Mucosa of rectum (tissue), 2 donors: ENCODE measurements at regions not wholly inside any gene's neighbourhood (a gene's known extent, or its start where the extent isn't known, plus 50 kb on each side); places are given as distances from the start of the nearest gene placed in this dataset.
"Not testable (repeated sequence)": the region's sequence is repeated elsewhere in the genome, so short reads cannot be mapped to it uniquely, and the experiment has no call there.

Experiments used
- H3K27ac ChIP-seq, 2 donors: one replicate each; pipeline ENCODE4 v1.7.0; 2013; ENCODE audit warnings: inconsistent platforms in 2 of 2, low read depth in 2 of 2, low read length in 2 of 2
- H3K27me3 ChIP-seq, 2 donors: one replicate each; pipeline ENCODE4 v1.7.0; 2013; ENCODE audit warnings: low read length in 2 of 2; ENCODE audit not compliant: control insufficient read depth in 2 of 2, insufficient read depth in 2 of 2
- H3K36me3 ChIP-seq, 2 donors: one replicate each; pipeline ENCODE4 v1.7.0; 2013; ENCODE audit warnings: low read length in 2 of 2; ENCODE audit not compliant: control insufficient read depth in 2 of 2, insufficient read depth in 2 of 2
- H3K4me1 ChIP-seq, 2 donors: one replicate each; pipeline ENCODE4 v1.7.0; 2013; ENCODE audit warnings: low read length in 2 of 2, mild to moderate bottlenecking in 1 of 2; ENCODE audit not compliant: control insufficient read depth in 2 of 2, insufficient read depth in 2 of 2
- H3K4me3 ChIP-seq, 2 donors: one replicate each; pipeline ENCODE4 v1.7.0; 2013; ENCODE audit warnings: low read length in 2 of 2
- H3K9ac ChIP-seq, 2 donors: one replicate each; pipeline ENCODE4 v1.7.0; 2013; ENCODE audit warnings: low read length in 2 of 2, low read depth in 1 of 2, mild to moderate bottlenecking in 1 of 2
- H3K9me3 ChIP-seq, 2 donors: one replicate each; pipeline ENCODE4 v1.7.0; 2013; ENCODE audit warnings: low read length in 2 of 2; ENCODE audit not compliant: control insufficient read depth in 2 of 2
- donor health status: healthy.
- donor health status: Normal muscosa, but diverticular disease.

GRCh38 chr12:67103521-67103920, 165.6 kb upstream of the CAND1 start:
- Histone ChIP-seq H3K9me3 (no peaks in the 10 kb centered on the region), H3K4me1 (no peaks in the 10 kb centered on the region), H3K27ac (no peak overlapping the region), H3K9ac (no peak overlapping the region), H3K4me3 (no peak overlapping the region), H3K27me3 (no peaks in the 10 kb centered on the region), H3K36me3 (no peaks in the 10 kb centered on the region)

DNA sequence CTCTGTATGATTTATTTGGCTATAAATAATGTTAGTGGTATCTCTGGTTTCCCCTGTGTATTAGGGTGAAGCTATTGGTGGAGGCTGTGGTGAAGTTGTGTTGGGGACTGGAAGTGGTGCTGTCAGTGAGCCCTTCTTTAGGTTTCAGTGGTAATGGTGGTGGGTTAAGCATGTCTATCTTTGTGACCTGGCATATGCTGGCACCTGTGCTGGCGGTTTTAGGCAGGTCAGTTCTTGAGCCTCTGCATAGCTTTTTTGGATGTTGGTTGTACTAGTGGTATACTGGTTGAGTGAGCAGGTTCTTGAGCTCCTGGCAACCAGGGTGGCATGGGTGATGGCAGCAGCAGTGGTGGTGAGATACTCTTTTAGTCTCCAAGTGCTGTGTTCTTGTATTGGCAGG, 161.9 kb upstream of the CAND1 start:
- Histone ChIP-seq H3K9me3 (no peaks in the 10 kb centered on the region), H3K4me1 (no peaks in the 10 kb centered on the region), H3K36me3 (no peaks in the 10 kb centered on the region), H3K27ac (no peak overlapping the region), H3K27me3 (no peaks in the 10 kb centered on the region), H3K9ac (no peak overlapping the region), H3K4me3 (no peak overlapping the region)

- no peak overlapping the region for H3K9ac ChIP-seq
- H3K4me3 ChIP-seq: no peak overlapping the region
- no peaks in the 10 kb centered on the region for H3K36me3 ChIP-seq
- H3K27ac ChIP-seq: no peak overlapping the region
- H3K9me3 ChIP-seq: no peaks in the 10 kb centered on the region
- H3K27me3 ChIP-seq: no peaks in the 10 kb centered on the region
- no peaks in the 10 kb centered on the region for H3K4me1 ChIP-seq
Observed at GRCh38 chr12:67107751-67108269, 161.3 kb upstream of the CAND1 start.

- not testable (repeated sequence) for H3K9ac ChIP-seq, H3K4me3 ChIP-seq, H3K4me1 ChIP-seq, H3K9me3 ChIP-seq, H3K27me3 ChIP-seq, H3K27ac ChIP-seq, H3K36me3 ChIP-seq
Observed at GRCh38 chr12:67110345-67110744, 158.8 kb upstream of the CAND1 start.

DNA sequence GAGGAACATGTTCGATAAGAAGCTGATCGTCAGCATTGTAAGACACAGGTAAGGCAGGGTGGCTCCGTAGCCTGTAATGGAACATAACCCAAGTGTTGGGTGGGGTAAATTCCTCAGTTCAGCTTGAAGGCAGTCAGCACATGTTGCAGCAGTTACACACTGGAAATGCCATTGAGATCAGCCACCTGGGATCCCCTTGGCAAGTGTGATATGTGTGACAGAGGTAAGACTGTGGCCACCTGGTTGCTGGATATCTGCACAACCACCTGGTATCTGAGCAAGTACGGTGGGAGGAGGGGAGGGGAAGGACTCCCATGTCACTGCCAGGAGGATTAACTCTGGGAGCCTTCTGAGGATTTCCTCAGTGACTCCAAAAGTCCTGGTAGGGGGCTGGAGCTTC, 158.0 kb upstream of the CAND1 start:
- no peaks in the 10 kb centered on the region for H3K4me1 ChIP-seq
- H3K9me3 ChIP-seq: no peaks in the 10 kb centered on the region
- no peaks in the 10 kb centered on the region for H3K27me3 ChIP-seq
- no peaks in the 10 kb centered on the region for H3K36me3 ChIP-seq
- H3K27ac ChIP-seq: no peak overlapping the region
- H3K9ac ChIP-seq: no peak overlapping the region
- H3K4me3 ChIP-seq: no peak overlapping the region

DNA sequence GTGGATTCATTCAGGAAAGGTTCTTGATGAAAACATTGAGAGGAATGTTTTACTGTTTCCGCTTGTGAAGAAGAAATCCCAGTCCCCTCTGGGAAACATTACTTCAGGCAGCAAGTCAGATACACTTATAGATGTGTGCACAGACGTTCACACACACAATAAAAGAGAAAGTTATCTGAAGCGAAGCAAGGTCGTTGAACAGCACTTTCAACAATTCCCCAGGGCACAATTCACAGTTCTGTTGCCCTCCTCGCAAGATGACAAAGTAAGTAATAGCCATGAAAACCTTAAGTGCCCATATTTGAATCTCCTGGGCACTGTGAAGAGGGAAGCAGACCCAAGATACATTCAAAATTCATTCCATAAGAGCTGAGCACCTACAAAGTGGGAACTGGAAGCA, 156.6 kb upstream of the CAND1 start:
- no peak overlapping the region for H3K9ac ChIP-seq
- H3K4me1 ChIP-seq: no peaks in the 10 kb centered on the region
- no peaks in the 10 kb centered on the region for H3K9me3 ChIP-seq
- no peak overlapping the region for H3K27ac ChIP-seq
- no peaks in the 10 kb centered on the region for H3K36me3 ChIP-seq
- no peak overlapping the region for H3K4me3 ChIP-seq
- H3K27me3 ChIP-seq: no peaks in the 10 kb centered on the region

DNA sequence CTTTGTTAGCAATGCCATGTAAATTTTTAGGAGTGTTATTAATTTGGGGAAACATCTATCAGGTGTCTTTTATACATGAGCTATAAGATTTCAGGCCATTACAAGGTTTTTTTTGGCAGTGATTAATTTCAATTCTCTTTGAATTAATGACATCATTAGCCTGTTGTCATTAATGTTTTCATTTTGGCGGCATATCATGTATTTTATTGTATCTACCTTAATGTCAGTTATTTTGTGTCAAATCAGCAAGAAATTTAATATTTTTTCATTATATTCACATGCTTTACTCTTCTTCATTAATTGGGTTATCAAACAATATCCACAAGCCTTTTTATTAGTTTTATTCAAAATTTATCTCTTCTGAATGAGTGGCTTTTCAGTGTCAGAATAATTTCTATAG, 153.0 kb upstream of the CAND1 start:
- Histone ChIP-seq H3K27me3 (no peaks in the 10 kb centered on the region), H3K4me1 (no peaks in the 10 kb centered on the region), H3K9me3 (no peaks in the 10 kb centered on the region), H3K4me3 (no peak overlapping the region), H3K36me3 (no peaks in the 10 kb centered on the region), H3K9ac (no peak overlapping the region), H3K27ac (no peak overlapping the region)

GRCh38 chr12:67122584-67122983, 146.6 kb upstream of the CAND1 start:
- Histone ChIP-seq H3K9ac (no peak overlapping the region), H3K9me3 (no peaks in the 10 kb centered on the region), H3K4me3 (no peak overlapping the region), H3K27ac (no peak overlapping the region), H3K36me3 (no peaks in the 10 kb centered on the region), H3K4me1 (no peaks in the 10 kb centered on the region), H3K27me3 (no peaks in the 10 kb centered on the region)

- H3K27me3 ChIP-seq: no peaks in the 10 kb centered on the region
- H3K27ac ChIP-seq: no peak overlapping the region
- H3K4me1 ChIP-seq: peaks cover 0 to 3% of the 10 kb centered on the region in 2 donors
- H3K4me3 ChIP-seq: no peak overlapping the region
- no peaks in the 10 kb centered on the region for H3K36me3 ChIP-seq
- no peak overlapping the region for H3K9ac ChIP-seq
- H3K9me3 ChIP-seq: no peaks in the 10 kb centered on the region
Observed at GRCh38 chr12:67137256-67137655, 131.9 kb upstream of the CAND1 start.

- Histone ChIP-seq H3K9me3 (no peaks in the 10 kb centered on the region), H3K36me3 (no peaks in the 10 kb centered on the region), H3K27ac (no peak overlapping the region), H3K9ac (no peak overlapping the region), H3K4me3 (no peak overlapping the region), H3K27me3 (no peaks in the 10 kb centered on the region), H3K4me1 (no peaks in the 10 kb centered on the region)
Observed at GRCh38 chr12:67141296-67142018, 127.7 kb upstream of the CAND1 start.
